ENCODE measurements at regions not wholly inside any gene's neighbourhood (a gene's known extent, or its start where the extent isn't known, plus 50 kb on each side); places are given as distances from the start of the nearest gene placed in this dataset.

DNA sequence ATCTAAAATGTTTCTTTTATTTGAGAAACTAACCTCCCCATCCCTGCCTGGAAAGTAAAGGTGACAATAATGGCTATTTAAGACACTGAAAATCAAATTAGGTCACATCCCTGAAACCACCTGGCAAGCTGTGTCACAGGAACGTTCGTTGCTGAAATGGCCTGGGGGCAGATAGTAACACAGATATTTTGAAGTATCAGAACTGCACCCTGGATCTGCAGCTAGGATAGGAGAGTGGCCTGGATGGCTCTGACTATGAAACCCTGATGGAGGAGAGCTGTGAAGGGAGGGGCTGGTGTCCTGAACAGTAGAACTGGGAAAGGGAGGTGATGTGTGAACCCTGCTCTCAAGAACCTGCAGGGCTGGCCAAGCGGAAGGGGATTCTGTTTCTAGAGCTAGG lies 648.3 kb upstream of the CFAP20DC start:
- no peaks in the 10 kb centered on the region for H3K27me3 ChIP-seq (ENCODE audit: control insufficient read depth in 5 of 5, insufficient read depth in 4 of 5, low read length in 5 of 5)
- H3K27ac ChIP-seq (ENCODE audit: low read depth, low read length) = no peak overlapping the region
- no peak overlapping the region for H3K4me3 ChIP-seq (ENCODE audit: low read depth in 1 of 5, low read length in 5 of 5)
- H3K4me1 ChIP-seq (ENCODE audit: control insufficient read depth in 5 of 5, insufficient read depth in 5 of 5, low read length in 5 of 5) = no peaks in the 10 kb centered on the region
- peaks cover 0 to under 1% (median 0%) of the 10 kb centered on the region in 5 donors for H3K9me3 ChIP-seq (ENCODE audit: control insufficient read depth in 5 of 5, low read length in 5 of 5)
- H3K9ac ChIP-seq (ENCODE audit: low read length in 5 of 5) = no peak overlapping the region
- no peaks in the 10 kb centered on the region for H3K36me3 ChIP-seq (ENCODE audit: control insufficient read depth in 5 of 5, insufficient read depth in 5 of 5, low read length in 5 of 5)

DNA sequence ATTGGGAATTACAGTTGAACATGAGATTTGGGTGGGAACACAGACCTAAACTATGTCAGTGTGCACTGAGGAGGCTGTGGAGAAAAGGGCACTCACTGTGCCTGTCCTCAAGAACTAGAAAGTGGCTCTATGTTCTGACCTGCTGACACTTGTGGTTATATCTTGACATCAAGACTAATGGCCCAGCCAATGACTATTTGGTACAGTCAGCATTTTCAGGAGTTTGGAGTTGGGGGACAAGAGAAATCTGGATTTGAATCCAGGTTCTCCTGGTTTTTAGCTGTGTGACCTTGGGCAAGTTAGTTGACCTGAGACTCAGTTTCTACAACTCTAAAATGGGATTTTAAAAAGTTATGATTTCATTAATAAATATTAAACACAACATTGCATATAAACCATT lies 647.0 kb upstream of the CFAP20DC start:
- no peaks in the 10 kb centered on the region for H3K36me3 ChIP-seq (ENCODE audit: control insufficient read depth in 5 of 5, insufficient read depth in 5 of 5, low read length in 5 of 5)
- H3K4me3 ChIP-seq (ENCODE audit: low read depth in 1 of 5, low read length in 5 of 5) = no peak overlapping the region
- peaks cover 0 to 3% (median 0%) of the 10 kb centered on the region in 5 donors for H3K9me3 ChIP-seq (ENCODE audit: control insufficient read depth in 5 of 5, low read length in 5 of 5)
- no peaks in the 10 kb centered on the region for H3K27me3 ChIP-seq (ENCODE audit: control insufficient read depth in 5 of 5, insufficient read depth in 4 of 5, low read length in 5 of 5)
- no peak overlapping the region for H3K9ac ChIP-seq (ENCODE audit: low read length in 5 of 5)
- H3K27ac ChIP-seq (ENCODE audit: low read depth, low read length) = no peak overlapping the region
- H3K4me1 ChIP-seq (ENCODE audit: control insufficient read depth in 5 of 5, insufficient read depth in 5 of 5, low read length in 5 of 5) = no peaks in the 10 kb centered on the region

DNA sequence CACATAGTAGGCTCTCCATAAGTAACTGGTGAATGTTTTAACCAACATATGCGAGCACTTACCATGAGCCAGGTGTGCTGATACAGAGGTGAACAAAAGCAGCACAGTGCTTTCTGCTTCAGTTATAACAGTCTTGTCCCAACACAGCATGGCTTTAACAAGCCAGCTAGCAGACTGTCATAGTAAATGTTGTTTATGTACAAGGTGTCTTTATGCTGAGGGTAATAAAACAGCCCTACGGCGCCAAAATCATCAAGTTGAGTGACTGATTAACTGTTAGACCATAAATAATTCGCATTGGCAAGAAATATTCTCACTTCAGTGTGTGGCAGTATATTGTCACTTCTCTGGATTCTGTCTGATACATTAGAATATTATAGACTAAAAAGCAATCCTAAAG lies 646.0 kb upstream of the CFAP20DC start:
- Histone ChIP-seq H3K9ac (ENCODE audit: low read length in 5 of 5) (no peak overlapping the region), H3K9me3 (ENCODE audit: control insufficient read depth in 5 of 5, low read length in 5 of 5) (peaks cover 0 to 3% (median 0%) of the 10 kb centered on the region in 5 donors), H3K36me3 (ENCODE audit: control insufficient read depth in 5 of 5, insufficient read depth in 5 of 5, low read length in 5 of 5) (no peaks in the 10 kb centered on the region), H3K4me3 (ENCODE audit: low read depth in 1 of 5, low read length in 5 of 5) (no peak overlapping the region), H3K27me3 (ENCODE audit: control insufficient read depth in 5 of 5, insufficient read depth in 4 of 5, low read length in 5 of 5) (no peaks in the 10 kb centered on the region), H3K4me1 (ENCODE audit: control insufficient read depth in 5 of 5, insufficient read depth in 5 of 5, low read length in 5 of 5) (no peaks in the 10 kb centered on the region), H3K27ac (ENCODE audit: low read depth, low read length) (no peak overlapping the region)

DNA sequence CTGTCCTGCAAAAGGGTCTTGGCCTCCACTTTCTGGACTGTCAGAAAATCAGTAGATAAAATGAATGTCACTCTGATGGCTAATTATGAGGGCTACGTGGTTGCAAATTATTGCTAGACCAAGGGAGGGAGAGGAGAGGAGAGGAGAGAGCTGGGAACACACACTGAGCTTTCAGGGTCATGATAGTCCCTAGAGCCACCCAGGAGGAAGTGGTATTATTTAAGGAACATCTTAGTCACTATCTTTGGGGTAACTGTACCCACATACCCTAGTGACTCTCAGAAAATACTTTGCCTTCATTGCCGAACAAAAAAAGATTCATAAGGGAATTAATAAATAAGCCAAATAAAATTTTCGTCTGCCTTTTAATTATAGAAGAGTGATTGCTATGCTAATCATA lies 642.3 kb upstream of the CFAP20DC start:
- Histone ChIP-seq H3K4me1 (ENCODE audit: control insufficient read depth in 5 of 5, insufficient read depth in 5 of 5, low read length in 5 of 5) (no peaks in the 10 kb centered on the region), H3K9me3 (ENCODE audit: control insufficient read depth in 5 of 5, low read length in 5 of 5) (peaks cover 0 to 3% (median 0%) of the 10 kb centered on the region in 5 donors), H3K4me3 (ENCODE audit: low read depth in 1 of 5, low read length in 5 of 5) (no peak overlapping the region), H3K9ac (ENCODE audit: low read length in 5 of 5) (no peak overlapping the region), H3K27me3 (ENCODE audit: control insufficient read depth in 5 of 5, insufficient read depth in 4 of 5, low read length in 5 of 5) (no peaks in the 10 kb centered on the region), H3K27ac (ENCODE audit: low read depth, low read length) (no peak overlapping the region), H3K36me3 (ENCODE audit: control insufficient read depth in 5 of 5, insufficient read depth in 5 of 5, low read length in 5 of 5) (no peaks in the 10 kb centered on the region)

GRCh38 chr3:59690886-59691285 lies 641.1 kb upstream of the CFAP20DC start:
- no peaks in the 10 kb centered on the region for H3K4me1 ChIP-seq (ENCODE audit: control insufficient read depth in 5 of 5, insufficient read depth in 5 of 5, low read length in 5 of 5)
- no peaks in the 10 kb centered on the region for H3K36me3 ChIP-seq (ENCODE audit: control insufficient read depth in 5 of 5, insufficient read depth in 5 of 5, low read length in 5 of 5)
- H3K9me3 ChIP-seq (ENCODE audit: control insufficient read depth in 5 of 5, low read length in 5 of 5) = peaks cover 0 to 3% (median 0%) of the 10 kb centered on the region in 5 donors
- H3K4me3 ChIP-seq (ENCODE audit: low read depth in 1 of 5, low read length in 5 of 5) = no peak overlapping the region
- no peak overlapping the region for H3K27ac ChIP-seq (ENCODE audit: low read depth, low read length)
- H3K27me3 ChIP-seq (ENCODE audit: control insufficient read depth in 5 of 5, insufficient read depth in 4 of 5, low read length in 5 of 5) = no peaks in the 10 kb centered on the region
- no peak overlapping the region for H3K9ac ChIP-seq (ENCODE audit: low read length in 5 of 5)

DNA sequence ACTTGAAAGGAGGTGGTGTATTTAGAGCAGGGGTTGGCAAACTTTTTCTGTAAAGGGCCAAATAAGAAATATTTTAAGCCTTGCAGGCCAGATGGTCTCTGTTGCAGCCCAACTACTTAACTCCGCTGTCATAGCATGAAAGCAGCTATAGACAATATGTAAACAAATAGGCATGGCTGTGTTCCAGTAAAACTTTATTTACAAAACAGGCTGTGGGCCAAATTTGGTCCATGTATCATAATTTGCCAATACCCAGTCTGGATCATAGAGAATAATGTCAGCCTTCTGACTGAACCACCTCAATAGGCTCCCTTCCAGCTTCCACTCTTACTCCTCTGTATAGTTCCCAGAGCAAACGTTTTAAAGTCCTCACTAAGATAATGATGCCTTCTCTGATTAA lies 638.8 kb upstream of the CFAP20DC start:
- Histone ChIP-seq H3K27ac (ENCODE audit: low read depth, low read length) (no peak overlapping the region), H3K27me3 (ENCODE audit: control insufficient read depth in 5 of 5, insufficient read depth in 4 of 5, low read length in 5 of 5) (no peaks in the 10 kb centered on the region), H3K36me3 (ENCODE audit: control insufficient read depth in 5 of 5, insufficient read depth in 5 of 5, low read length in 5 of 5) (no peaks in the 10 kb centered on the region), H3K9me3 (ENCODE audit: control insufficient read depth in 5 of 5, low read length in 5 of 5) (peaks cover 0 to 3% (median 0%) of the 10 kb centered on the region in 5 donors), H3K4me3 (ENCODE audit: low read depth in 1 of 5, low read length in 5 of 5) (no peak overlapping the region), H3K4me1 (ENCODE audit: control insufficient read depth in 5 of 5, insufficient read depth in 5 of 5, low read length in 5 of 5) (no peaks in the 10 kb centered on the region), H3K9ac (ENCODE audit: low read length in 5 of 5) (no peak overlapping the region)

- no peaks in the 10 kb centered on the region for H3K36me3 ChIP-seq (ENCODE audit: control insufficient read depth in 5 of 5, insufficient read depth in 5 of 5, low read length in 5 of 5)
- no peaks in the 10 kb centered on the region for H3K4me1 ChIP-seq (ENCODE audit: control insufficient read depth in 5 of 5, insufficient read depth in 5 of 5, low read length in 5 of 5)
- H3K9ac ChIP-seq (ENCODE audit: low read length in 5 of 5) = no peak overlapping the region
- H3K27ac ChIP-seq (ENCODE audit: low read depth, low read length) = no peak overlapping the region
- H3K27me3 ChIP-seq (ENCODE audit: control insufficient read depth in 5 of 5, insufficient read depth in 4 of 5, low read length in 5 of 5) = no peaks in the 10 kb centered on the region
- H3K4me3 ChIP-seq (ENCODE audit: low read depth in 1 of 5, low read length in 5 of 5) = no peak overlapping the region
- H3K9me3 ChIP-seq (ENCODE audit: control insufficient read depth in 5 of 5, low read length in 5 of 5) = no peaks in the 10 kb centered on the region
Measured at GRCh38 chr3:59685432-59685831, 635.6 kb upstream of the CFAP20DC start.

- Histone ChIP-seq H3K27me3 (ENCODE audit: control insufficient read depth in 5 of 5, insufficient read depth in 4 of 5, low read length in 5 of 5) (no peaks in the 10 kb centered on the region), H3K27ac (ENCODE audit: low read depth, low read length) (no peak overlapping the region)
Measured at GRCh38 chr3:59684766-59685165, 634.9 kb upstream of the CFAP20DC start.

DNA sequence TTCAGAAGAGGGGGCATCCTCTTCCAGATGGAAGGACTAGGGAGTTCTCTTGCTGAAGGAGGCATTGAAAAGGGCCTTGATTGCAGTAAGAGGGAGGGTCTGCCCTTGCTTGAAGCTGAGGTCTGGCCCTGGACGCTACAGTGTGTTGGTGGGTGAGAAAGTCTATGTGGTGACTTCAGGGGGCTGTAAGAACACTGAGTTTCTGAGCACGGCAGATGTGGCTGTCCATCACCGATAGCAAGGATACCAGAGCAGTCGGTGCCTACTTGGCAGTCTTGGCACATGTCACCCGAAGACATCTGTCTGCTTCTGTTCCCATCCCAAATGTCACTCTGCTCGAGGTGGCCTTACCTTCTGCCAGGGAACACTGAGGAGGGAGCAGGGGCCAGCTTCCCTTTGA lies 631.1 kb upstream of the CFAP20DC start:
- Histone ChIP-seq H3K9ac (ENCODE audit: low read length in 5 of 5) (no peak overlapping the region), H3K27me3 (ENCODE audit: control insufficient read depth in 5 of 5, insufficient read depth in 4 of 5, low read length in 5 of 5) (no peaks in the 10 kb centered on the region)

More at GRCh38 chr3:59684766-59685165, 634.9 kb upstream of the CFAP20DC start:
- Histone ChIP-seq H3K4me3 (ENCODE audit: low read depth in 1 of 5, low read length in 5 of 5) (no peak overlapping the region), H3K4me1 (ENCODE audit: control insufficient read depth in 5 of 5, insufficient read depth in 5 of 5, low read length in 5 of 5) (no peaks in the 10 kb centered on the region), H3K36me3 (ENCODE audit: control insufficient read depth in 5 of 5, insufficient read depth in 5 of 5, low read length in 5 of 5) (no peaks in the 10 kb centered on the region), H3K9ac (ENCODE audit: low read length in 5 of 5) (no peak overlapping the region), H3K9me3 (ENCODE audit: control insufficient read depth in 5 of 5, low read length in 5 of 5) (no peaks in the 10 kb centered on the region)

DNA sequence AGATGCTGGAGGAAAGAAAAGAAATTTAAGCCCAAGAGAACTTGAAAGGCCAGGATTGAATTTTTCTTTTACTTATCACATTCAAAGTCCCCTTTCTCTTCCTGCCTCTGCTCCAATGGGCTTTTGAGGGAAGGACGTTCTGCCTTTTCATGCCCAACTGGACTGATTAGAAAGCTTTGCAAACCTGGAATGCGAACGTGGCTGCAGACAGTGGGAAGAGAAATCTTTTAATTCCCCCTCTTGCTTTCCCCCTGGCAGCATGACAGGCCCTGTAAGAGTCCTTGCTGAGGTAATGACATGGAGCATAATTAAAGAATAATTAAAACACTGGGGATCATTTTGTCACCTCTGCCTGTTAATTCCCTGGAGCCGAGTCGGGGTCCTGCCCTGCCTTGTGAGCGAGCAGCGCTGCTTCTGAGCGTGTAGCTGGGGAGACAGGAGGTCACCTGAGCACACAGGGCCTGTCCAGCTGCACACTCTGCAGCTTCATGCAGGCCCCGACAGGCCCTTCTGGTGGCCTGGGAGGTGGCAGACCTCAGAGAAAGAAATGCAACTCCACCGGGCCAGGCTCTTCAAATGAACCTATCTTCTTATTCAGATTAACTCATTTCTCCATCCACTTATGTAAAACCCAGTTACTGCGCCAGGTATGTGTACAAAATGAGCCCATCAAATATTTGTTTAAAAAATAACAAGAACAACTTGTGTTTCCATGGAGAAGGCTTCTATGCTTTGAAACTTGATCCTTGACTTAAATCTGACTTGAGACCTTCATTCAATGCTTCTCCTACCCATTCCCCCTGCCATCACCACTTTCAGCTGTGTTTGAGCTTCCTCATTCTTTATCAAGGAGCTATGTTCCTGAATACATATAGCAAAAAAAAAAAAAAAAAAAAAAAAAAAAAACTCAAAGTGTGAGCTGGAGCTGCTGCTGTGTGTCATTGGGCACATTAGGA lies 628.2 kb upstream of the CFAP20DC start:
- Histone ChIP-seq H3K27me3 (ENCODE audit: control insufficient read depth in 5 of 5, insufficient read depth in 4 of 5, low read length in 5 of 5) (no peaks in the 10 kb centered on the region), H3K4me3 (ENCODE audit: low read depth in 1 of 5, low read length in 5 of 5) (no peak overlapping the region), H3K36me3 (ENCODE audit: control insufficient read depth in 5 of 5, insufficient read depth in 5 of 5, low read length in 5 of 5) (no peaks in the 10 kb centered on the region), H3K9me3 (ENCODE audit: control insufficient read depth in 5 of 5, low read length in 5 of 5) (no peaks in the 10 kb centered on the region), H3K9ac (ENCODE audit: low read length in 5 of 5) (no peak overlapping the region), H3K27ac (ENCODE audit: low read depth, low read length) (no peak overlapping the region), H3K4me1 (ENCODE audit: control insufficient read depth in 5 of 5, insufficient read depth in 5 of 5, low read length in 5 of 5) (no peaks in the 10 kb centered on the region)

More for the DNA sequence above, 631.1 kb upstream of the CFAP20DC start:
- H3K4me3 ChIP-seq (ENCODE audit: low read depth in 1 of 5, low read length in 5 of 5) = no peak overlapping the region
- no peak overlapping the region for H3K27ac ChIP-seq (ENCODE audit: low read depth, low read length)
- no peaks in the 10 kb centered on the region for H3K4me1 ChIP-seq (ENCODE audit: control insufficient read depth in 5 of 5, insufficient read depth in 5 of 5, low read length in 5 of 5)
- no peaks in the 10 kb centered on the region for H3K36me3 ChIP-seq (ENCODE audit: control insufficient read depth in 5 of 5, insufficient read depth in 5 of 5, low read length in 5 of 5)
- H3K9me3 ChIP-seq (ENCODE audit: control insufficient read depth in 5 of 5, low read length in 5 of 5) = no peaks in the 10 kb centered on the region
